NT2/D1 (cell line): ENCODE measurements at regions not wholly inside any gene's neighbourhood (a gene's known extent, or its start where the extent isn't known, plus 50 kb on each side); places are given as distances from the start of the nearest gene placed in this dataset.

Source experiments
- DNase-seq: peaks from one replicate; pipeline ENCODE4 v3.0.0-alpha.2; 2011; ENCODE audit warnings: low read depth, low spot score
- H3K27me3 ChIP-seq: 2 replicates; pipeline ENCODE4 v1.6.0; 2011; ENCODE audit warnings: mild to moderate bottlenecking; ENCODE audit not compliant: insufficient read length, insufficient read depth
- H3K36me3 ChIP-seq: 2 replicates; pipeline ENCODE4 v1.6.1; 2011; ENCODE audit warnings: mild to moderate bottlenecking, low read length, mixed read lengths; ENCODE audit not compliant: insufficient read depth, insufficient read length
- H3K4me1 ChIP-seq: 2 replicates; pipeline ENCODE4 v1.5.1; 2011; ENCODE audit not compliant: insufficient read depth, insufficient read length
- H3K4me3 ChIP-seq: 2 replicates; pipeline ENCODE4 v1.5.1; 2011; ENCODE audit warnings: low read depth; ENCODE audit not compliant: insufficient read length
- H3K9ac ChIP-seq: 2 replicates; pipeline ENCODE4 v1.6.0; 2011; ENCODE audit warnings: low read depth; ENCODE audit not compliant: insufficient read length
- H3K9me3 ChIP-seq: 2 replicates; pipeline ENCODE4 v1.5.1; 2011; ENCODE audit warnings: mild to moderate bottlenecking, low read length; ENCODE audit not compliant: insufficient read depth
- SUZ12 ChIP-seq: IDR thresholded peaks from 2 replicates; pipeline ENCODE4 v1.6.1; 2011; ENCODE audit not compliant: insufficient read length, insufficient read depth; ENCODE audit errors: extremely low read depth
- YY1 ChIP-seq: IDR thresholded peaks from 2 replicates; pipeline ENCODE4 v1.6.1; 2011; ENCODE audit not compliant: insufficient read length, insufficient read depth
- ZNF274 ChIP-seq: IDR thresholded peaks from 2 replicates; pipeline ENCODE4 v1.6.1; 2011; ENCODE audit warnings: mild to moderate bottlenecking, low read depth, low read length

GRCh38 chr5:124604419-124604818 lies 142.0 kb downstream of the ZNF608 start:
- no peak for DNase-seq
- TF ChIP-seq YY1, result no peak
- TF ChIP-seq ZNF274, result no peak
- TF ChIP-seq SUZ12, result no peak
- H3K9me3 ChIP-seq, result no peaks in the 10 kb centered on the region
- H3K4me1 ChIP-seq, result no peaks in the 10 kb centered on the region
- no peak overlapping the region for H3K9ac ChIP-seq
- H3K27me3 ChIP-seq, result no peaks in the 10 kb centered on the region
- H3K4me3 ChIP-seq, result no peak overlapping the region
- no peaks in the 10 kb centered on the region for H3K36me3 ChIP-seq

- Histone ChIP-seq H3K4me1 (no peaks in the 10 kb centered on the region), H3K36me3 (no peaks in the 10 kb centered on the region), H3K4me3 (no peak overlapping the region), H3K9me3 (no peaks in the 10 kb centered on the region), H3K9ac (no peak overlapping the region), H3K27me3 (no peaks in the 10 kb centered on the region)
- TF ChIP-seq ZNF274 (no peak), SUZ12 (no peak), YY1 (no peak)
- DNase-seq, result no peak
Measured at GRCh38 chr5:124602925-124603650, 143.4 kb downstream of the ZNF608 start.

GRCh38 chr5:124599028-124599973 lies 147.1 kb downstream of the ZNF608 start:
- no peaks in the 10 kb centered on the region for H3K9me3 ChIP-seq
- no peaks in the 10 kb centered on the region for H3K4me1 ChIP-seq
- no peak for DNase-seq
- no peak overlapping the region for H3K4me3 ChIP-seq
- no peaks in the 10 kb centered on the region for H3K27me3 ChIP-seq
- TF ChIP-seq ZNF274 (no peak), YY1 (no peak), SUZ12 (no peak)
- H3K36me3 ChIP-seq, result no peaks in the 10 kb centered on the region
- H3K9ac ChIP-seq, result no peak overlapping the region

- Histone ChIP-seq H3K9ac (no peak overlapping the region), H3K36me3 (no peaks in the 10 kb centered on the region), H3K4me1 (peaks cover under 1% of the 10 kb centered on the region), H3K9me3 (no peaks in the 10 kb centered on the region), H3K27me3 (no peaks in the 10 kb centered on the region), H3K4me3 (no peak overlapping the region)
- TF ChIP-seq SUZ12 (no peak), ZNF274 (no peak), YY1 (no peak)
- no peak for DNase-seq
Measured at GRCh38 chr5:124596595-124597421, 149.6 kb downstream of the ZNF608 start.

GRCh38 chr5:124593952-124594351 lies 152.5 kb downstream of the ZNF608 start:
- no peaks in the 10 kb centered on the region for H3K36me3 ChIP-seq
- no peaks in the 10 kb centered on the region for H3K9me3 ChIP-seq
- no peak for DNase-seq
- no peaks in the 10 kb centered on the region for H3K27me3 ChIP-seq
- no peak for TF ChIP-seq ZNF274
- H3K9ac ChIP-seq, result no peak overlapping the region
- H3K4me3 ChIP-seq, result no peak overlapping the region
- H3K4me1 ChIP-seq, result peaks cover 4% of the 10 kb centered on the region

GRCh38 chr5:124592891-124593290 lies 153.5 kb downstream of the ZNF608 start:
- no peak for TF ChIP-seq SUZ12
- Histone ChIP-seq H3K4me3 (no peak overlapping the region), H3K4me1 (peaks cover 4% of the 10 kb centered on the region), H3K36me3 (no peaks in the 10 kb centered on the region), H3K9ac (no peak overlapping the region), H3K27me3 (no peaks in the 10 kb centered on the region), H3K9me3 (no peaks in the 10 kb centered on the region)
- DNase-seq, result no peak

- Histone ChIP-seq H3K27me3 (no peaks in the 10 kb centered on the region), H3K4me1 (peaks cover 4% of the 10 kb centered on the region), H3K9ac (no peak overlapping the region), H3K9me3 (no peaks in the 10 kb centered on the region), H3K36me3 (no peaks in the 10 kb centered on the region), H3K4me3 (no peak overlapping the region)
- TF ChIP-seq ZNF274 (no peak), YY1 (no peak), SUZ12 (no peak)
- no peak for DNase-seq
Measured at GRCh38 chr5:124591583-124591982, 154.9 kb downstream of the ZNF608 start.
